ENCODE measurements at regions not wholly inside any gene's neighbourhood (a gene's known extent, or its start where the extent isn't known, plus 50 kb on each side); places are given as distances from the start of the nearest gene placed in this dataset.

DNA sequence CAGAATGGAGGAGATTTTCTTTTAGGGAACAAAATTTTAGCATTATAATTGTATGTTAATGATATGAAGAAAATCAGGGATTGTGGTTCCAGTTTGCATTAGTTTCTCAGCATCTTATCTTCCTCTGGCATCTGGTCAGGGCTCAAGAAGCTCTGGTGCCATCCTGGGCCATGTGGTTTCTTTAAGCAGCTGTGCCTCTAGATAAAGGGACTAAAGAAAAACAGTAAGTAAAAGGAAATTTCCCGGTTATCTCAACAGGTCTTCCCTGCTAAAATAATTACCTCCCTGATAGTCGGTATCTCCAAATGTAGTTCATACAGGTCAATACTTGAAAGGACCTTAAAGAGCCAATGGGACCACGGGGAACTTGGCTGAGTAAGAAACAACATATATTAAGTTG lies 375.1 kb upstream of the RBMS3 start:
- Histone ChIP-seq H3K9ac (ENCODE audit: low read length) (no peak overlapping the region), H3K36me3 (ENCODE audit: control insufficient read depth, low read depth, low read length) (no peaks in the 10 kb centered on the region), H3K9me3 (ENCODE audit: control insufficient read depth, low read depth, low read length) (no peaks in the 10 kb centered on the region), H3K27ac (ENCODE audit: low read length) (no peak overlapping the region), H3K4me1 (ENCODE audit: control insufficient read depth, low read depth, low read length) (no peaks in the 10 kb centered on the region), H3K27me3 (ENCODE audit: control insufficient read depth, insufficient read depth, low read length) (no peaks in the 10 kb centered on the region), H3K4me3 (ENCODE audit: low read length) (no peak overlapping the region)

DNA sequence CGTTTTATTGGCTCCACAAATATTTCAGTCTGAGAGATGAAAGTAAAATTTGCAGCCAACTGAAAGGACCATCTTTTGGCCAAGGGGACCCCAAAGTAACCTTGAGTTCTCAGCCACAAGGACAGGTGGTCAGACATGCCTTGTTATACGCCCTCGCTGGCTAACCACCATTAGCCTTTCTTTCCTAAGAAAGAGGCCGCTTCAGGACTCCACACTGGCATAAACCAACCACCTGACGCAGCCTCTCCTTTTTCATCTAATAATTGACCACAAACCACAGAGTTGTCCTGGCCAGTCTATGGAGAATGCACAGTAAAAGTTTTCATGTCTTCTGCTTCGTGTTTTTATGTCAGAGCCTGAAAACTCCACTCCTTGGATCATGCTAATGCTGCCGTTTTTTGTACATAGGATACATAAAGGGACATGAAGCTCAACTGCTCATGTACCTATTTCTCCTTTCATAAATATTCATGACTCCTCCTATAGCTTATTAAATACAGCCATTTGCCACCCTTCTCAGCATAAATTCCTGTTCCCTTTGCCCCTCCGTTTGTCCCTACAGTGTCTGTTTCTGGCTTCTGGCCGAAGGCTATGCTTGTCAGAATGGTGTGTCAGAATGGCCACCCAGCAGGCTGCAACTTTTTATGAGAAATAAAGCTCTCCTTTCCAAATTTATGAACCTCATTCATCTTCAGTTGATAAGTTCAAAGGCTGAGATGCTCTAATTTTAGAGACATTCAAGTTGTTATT lies 374.1 kb upstream of the RBMS3 start:
- Histone ChIP-seq H3K4me1 (ENCODE audit: control insufficient read depth, low read depth, low read length) (no peaks in the 10 kb centered on the region), H3K27ac (ENCODE audit: low read length) (no peak overlapping the region), H3K4me3 (ENCODE audit: low read length) (no peak overlapping the region), H3K9me3 (ENCODE audit: control insufficient read depth, low read depth, low read length) (no peaks in the 10 kb centered on the region), H3K36me3 (ENCODE audit: control insufficient read depth, low read depth, low read length) (no peaks in the 10 kb centered on the region), H3K9ac (ENCODE audit: low read length) (no peak overlapping the region), H3K27me3 (ENCODE audit: control insufficient read depth, insufficient read depth, low read length) (no peaks in the 10 kb centered on the region)

DNA sequence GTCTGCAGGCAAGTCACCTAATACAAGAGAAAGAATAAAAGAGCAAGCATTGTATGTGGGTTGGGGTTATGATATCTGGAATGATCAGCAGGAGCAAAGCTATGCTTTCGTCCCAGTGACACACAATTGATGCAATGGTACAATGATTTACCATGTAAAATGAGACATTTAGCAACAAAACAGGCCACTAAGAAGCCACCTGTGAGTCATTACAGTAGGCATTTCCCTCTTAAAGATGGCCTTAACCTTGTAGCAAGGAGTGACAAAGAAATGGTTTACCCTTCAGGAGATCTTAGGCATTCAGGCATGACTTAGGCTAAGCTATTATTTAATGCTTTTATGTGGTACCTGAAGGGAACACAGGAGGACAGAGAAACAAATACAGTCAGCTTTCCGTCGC lies 373.3 kb upstream of the RBMS3 start:
- Histone ChIP-seq H3K4me3 (ENCODE audit: low read length) (no peak overlapping the region), H3K27me3 (ENCODE audit: control insufficient read depth, insufficient read depth, low read length) (no peaks in the 10 kb centered on the region)

DNA sequence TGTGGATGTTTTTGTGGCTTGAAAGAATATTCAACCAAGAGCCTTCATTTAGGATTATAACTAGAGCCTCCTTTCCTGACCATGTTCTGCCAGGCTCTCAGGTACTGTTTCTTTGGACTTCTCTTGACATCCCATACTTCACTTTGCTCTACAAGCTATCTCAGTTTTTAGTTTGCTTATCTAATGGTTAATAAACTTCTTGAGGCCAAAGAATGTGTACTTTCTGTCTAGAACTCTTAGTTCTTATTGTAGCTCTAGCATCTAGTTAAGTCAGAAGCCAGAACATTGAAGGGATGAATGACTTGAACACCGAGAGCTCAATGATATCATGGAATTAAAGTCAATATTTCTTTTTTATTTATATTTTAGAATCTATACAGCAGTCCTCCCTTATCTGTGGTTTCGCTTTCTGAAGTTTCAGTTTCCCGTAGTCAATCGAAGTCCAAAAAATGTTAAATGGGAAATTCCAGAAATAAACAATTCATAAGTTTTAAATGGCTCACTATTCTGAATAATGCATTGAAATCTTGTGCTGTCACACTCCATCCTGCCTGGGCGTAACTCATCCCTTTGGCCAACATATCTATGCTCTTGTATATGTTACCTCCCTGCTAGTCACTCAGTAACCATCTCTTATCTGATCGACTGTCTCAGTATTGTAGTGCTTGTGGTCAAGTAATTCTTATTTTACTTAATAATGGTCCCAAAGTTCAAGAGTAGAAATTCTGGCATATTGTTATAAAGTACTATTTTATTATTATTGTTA lies 368.6 kb upstream of the RBMS3 start:
- Histone ChIP-seq H3K9ac (ENCODE audit: low read length) (no peak overlapping the region), H3K4me3 (ENCODE audit: low read length) (no peak overlapping the region), H3K9me3 (ENCODE audit: control insufficient read depth, low read depth, low read length) (no peaks in the 10 kb centered on the region), H3K27ac (ENCODE audit: low read length) (no peak overlapping the region), H3K36me3 (ENCODE audit: control insufficient read depth, low read depth, low read length) (no peaks in the 10 kb centered on the region), H3K27me3 (ENCODE audit: control insufficient read depth, insufficient read depth, low read length) (no peaks in the 10 kb centered on the region), H3K4me1 (ENCODE audit: control insufficient read depth, low read depth, low read length) (peaks cover 4% of the 10 kb centered on the region)

More for the DNA sequence above, 373.3 kb upstream of the RBMS3 start:
- no peaks in the 10 kb centered on the region for H3K36me3 ChIP-seq (ENCODE audit: control insufficient read depth, low read depth, low read length)
- H3K4me1 ChIP-seq (ENCODE audit: control insufficient read depth, low read depth, low read length), result no peaks in the 10 kb centered on the region
- no peak overlapping the region for H3K27ac ChIP-seq (ENCODE audit: low read length)
- no peaks in the 10 kb centered on the region for H3K9me3 ChIP-seq (ENCODE audit: control insufficient read depth, low read depth, low read length)
- no peak overlapping the region for H3K9ac ChIP-seq (ENCODE audit: low read length)

- Histone ChIP-seq H3K27me3 (ENCODE audit: control insufficient read depth, insufficient read depth, low read length) (no peaks in the 10 kb centered on the region), H3K4me3 (ENCODE audit: low read length) (no peak overlapping the region), H3K9me3 (ENCODE audit: control insufficient read depth, low read depth, low read length) (no peaks in the 10 kb centered on the region), H3K36me3 (ENCODE audit: control insufficient read depth, low read depth, low read length) (no peaks in the 10 kb centered on the region), H3K9ac (ENCODE audit: low read length) (no peak overlapping the region), H3K27ac (ENCODE audit: low read length) (no peak overlapping the region), H3K4me1 (ENCODE audit: control insufficient read depth, low read depth, low read length) (peaks cover 4% of the 10 kb centered on the region)
Observed at GRCh38 chr3:28915741-28916500, 364.9 kb upstream of the RBMS3 start.

DNA sequence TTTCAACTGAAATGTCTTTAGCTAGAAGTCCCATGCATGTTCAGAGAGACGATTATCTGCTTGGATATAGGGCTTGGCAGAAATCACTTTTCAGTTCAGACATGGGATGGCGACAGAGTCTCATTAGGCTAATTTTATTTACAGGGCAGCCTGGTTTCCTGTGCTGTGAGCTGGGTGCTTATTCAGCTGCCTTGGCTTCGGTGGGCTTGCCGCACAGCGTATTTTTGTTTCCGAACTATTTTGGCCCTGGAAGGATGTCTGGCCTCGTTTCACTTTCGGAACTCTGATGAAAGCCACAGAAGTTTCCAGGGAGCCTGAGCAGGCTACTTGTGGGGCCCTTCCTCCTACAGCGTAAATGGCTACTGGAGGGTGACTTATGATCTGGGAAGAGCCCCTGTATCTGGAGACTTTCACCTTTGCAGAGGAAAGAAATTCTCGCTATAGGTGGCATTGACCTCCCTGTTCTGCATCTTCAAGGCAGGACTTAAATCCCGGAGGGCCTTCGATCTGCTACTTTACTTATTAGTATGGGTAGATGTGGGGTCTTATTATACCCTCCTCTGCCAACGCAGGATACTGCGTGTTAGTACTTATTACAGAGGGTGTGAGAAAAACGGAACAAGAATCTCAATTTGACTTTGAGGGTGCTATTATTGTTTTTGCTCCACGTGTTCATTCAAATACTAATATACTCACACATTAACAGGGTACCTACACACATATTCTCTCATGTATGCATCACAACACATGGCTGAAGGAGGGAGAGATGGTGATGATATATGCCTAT lies 364.0 kb upstream of the RBMS3 start:
- Histone ChIP-seq H3K4me1 (ENCODE audit: control insufficient read depth, low read depth, low read length) (peaks cover 4% of the 10 kb centered on the region), H3K27ac (ENCODE audit: low read length) (no peak overlapping the region), H3K9ac (ENCODE audit: low read length) (no peak overlapping the region), H3K9me3 (ENCODE audit: control insufficient read depth, low read depth, low read length) (no peaks in the 10 kb centered on the region), H3K27me3 (ENCODE audit: control insufficient read depth, insufficient read depth, low read length) (no peaks in the 10 kb centered on the region), H3K36me3 (ENCODE audit: control insufficient read depth, low read depth, low read length) (no peaks in the 10 kb centered on the region), H3K4me3 (ENCODE audit: low read length) (no peak overlapping the region)

DNA sequence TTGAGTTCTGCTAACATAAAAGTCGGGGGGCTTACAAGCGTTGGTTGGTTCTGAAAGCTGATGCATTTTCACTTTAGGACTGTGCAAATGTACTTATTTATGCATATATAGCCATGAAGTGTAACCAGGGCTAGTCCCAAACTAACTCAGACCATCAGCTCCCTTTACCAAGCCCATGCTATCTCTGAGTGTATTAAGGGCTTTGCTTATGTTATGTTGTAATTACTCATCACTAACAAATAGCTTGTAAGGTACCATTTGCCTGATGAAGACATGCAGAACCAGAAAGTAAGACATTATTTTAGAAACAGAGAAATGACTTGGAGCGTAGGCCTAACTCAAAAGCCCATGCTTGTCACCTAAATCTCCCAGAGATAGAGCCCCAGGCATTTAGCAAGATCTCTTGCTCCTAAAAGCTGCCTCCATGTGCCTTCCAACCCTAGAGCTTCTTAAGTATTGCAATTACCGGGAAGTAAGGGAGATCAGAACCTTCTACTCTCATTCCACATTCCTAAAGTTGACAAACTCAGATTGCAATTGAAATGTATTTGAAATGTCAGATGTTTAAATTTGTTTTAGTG lies 362.9 kb upstream of the RBMS3 start:
- H3K36me3 ChIP-seq (ENCODE audit: control insufficient read depth, low read depth, low read length), result no peaks in the 10 kb centered on the region
- H3K9ac ChIP-seq (ENCODE audit: low read length), result no peak overlapping the region
- H3K4me1 ChIP-seq (ENCODE audit: control insufficient read depth, low read depth, low read length), result peaks cover 4% of the 10 kb centered on the region
- H3K4me3 ChIP-seq (ENCODE audit: low read length), result no peak overlapping the region
- H3K9me3 ChIP-seq (ENCODE audit: control insufficient read depth, low read depth, low read length), result no peaks in the 10 kb centered on the region
- H3K27me3 ChIP-seq (ENCODE audit: control insufficient read depth, insufficient read depth, low read length), result no peaks in the 10 kb centered on the region
- no peak overlapping the region for H3K27ac ChIP-seq (ENCODE audit: low read length)

- Histone ChIP-seq H3K9me3 (ENCODE audit: control insufficient read depth, low read depth, low read length) (no peaks in the 10 kb centered on the region), H3K36me3 (ENCODE audit: control insufficient read depth, low read depth, low read length) (no peaks in the 10 kb centered on the region), H3K27me3 (ENCODE audit: control insufficient read depth, insufficient read depth, low read length) (no peaks in the 10 kb centered on the region), H3K4me3 (ENCODE audit: low read length) (no peak overlapping the region), H3K27ac (ENCODE audit: low read length) (no peak overlapping the region), H3K9ac (ENCODE audit: low read length) (no peak overlapping the region), H3K4me1 (ENCODE audit: control insufficient read depth, low read depth, low read length) (no peaks in the 10 kb centered on the region)
Observed at GRCh38 chr3:28922376-28922775, 358.5 kb upstream of the RBMS3 start.

- no peaks in the 10 kb centered on the region for H3K9me3 ChIP-seq (ENCODE audit: control insufficient read depth, low read depth, low read length)
- H3K9ac ChIP-seq (ENCODE audit: low read length), result no peak overlapping the region
- H3K4me1 ChIP-seq (ENCODE audit: control insufficient read depth, low read depth, low read length), result no peaks in the 10 kb centered on the region
- H3K36me3 ChIP-seq (ENCODE audit: control insufficient read depth, low read depth, low read length), result no peaks in the 10 kb centered on the region
- H3K27me3 ChIP-seq (ENCODE audit: control insufficient read depth, insufficient read depth, low read length), result no peaks in the 10 kb centered on the region
- H3K27ac ChIP-seq (ENCODE audit: low read length), result no peak overlapping the region
- H3K4me3 ChIP-seq (ENCODE audit: low read length), result no peak overlapping the region
Observed at GRCh38 chr3:28923994-28924393, 356.9 kb upstream of the RBMS3 start.

GRCh38 chr3:28924744-28925360 lies 356.0 kb upstream of the RBMS3 start:
- no peaks in the 10 kb centered on the region for H3K4me1 ChIP-seq (ENCODE audit: control insufficient read depth, low read depth, low read length)
- H3K9ac ChIP-seq (ENCODE audit: low read length), result no peak overlapping the region
- no peaks in the 10 kb centered on the region for H3K36me3 ChIP-seq (ENCODE audit: control insufficient read depth, low read depth, low read length)
- H3K27me3 ChIP-seq (ENCODE audit: control insufficient read depth, insufficient read depth, low read length), result no peaks in the 10 kb centered on the region
- no peak overlapping the region for H3K4me3 ChIP-seq (ENCODE audit: low read length)
- no peak overlapping the region for H3K27ac ChIP-seq (ENCODE audit: low read length)
- no peaks in the 10 kb centered on the region for H3K9me3 ChIP-seq (ENCODE audit: control insufficient read depth, low read depth, low read length)
